Renal cortical epithelial cell (primary cell): ENCODE measurements at regions not wholly inside any gene's neighbourhood (a gene's known extent, or its start where the extent isn't known, plus 50 kb on each side); places are given as distances from the start of the nearest gene placed in this dataset.

ENCODE experiments used
- DNase-seq: peaks from one replicate; pipeline ENCODE4 v3.0.0-alpha.2; 2011; ENCODE audit warnings: low read depth

GRCh38 chr11:119858288-119858687, 129.3 kb upstream of the NECTIN1 start:
- no peak for DNase-seq

GRCh38 chr11:119856681-119857485, 127.9 kb upstream of the NECTIN1 start:
- no peak for DNase-seq

- no peak for DNase-seq
These were observed 126.1 kb upstream of the NECTIN1 start for GRCh38 chr11:119855066-119855465.

DNA sequence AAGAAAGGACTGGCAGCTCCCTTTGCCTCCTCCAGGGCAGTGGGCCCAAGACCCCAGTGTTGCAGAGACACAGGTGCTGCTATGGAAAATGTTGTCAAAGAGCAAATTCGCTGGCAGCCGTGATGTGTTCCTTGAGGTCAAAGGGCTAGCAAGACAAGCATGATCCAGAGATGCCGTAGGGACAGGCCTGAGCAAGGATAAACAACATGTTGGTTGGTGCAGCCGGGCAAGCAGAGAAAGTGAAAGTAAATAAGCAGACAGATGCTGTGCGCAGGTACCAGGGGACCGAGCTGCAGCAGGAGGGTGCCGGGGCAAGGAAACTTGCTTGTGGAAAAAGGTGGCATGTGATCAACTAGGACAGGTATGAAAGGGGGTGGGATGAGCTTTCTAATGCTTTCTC, 125.5 kb upstream of the NECTIN1 start:
- no peak for DNase-seq

DNA sequence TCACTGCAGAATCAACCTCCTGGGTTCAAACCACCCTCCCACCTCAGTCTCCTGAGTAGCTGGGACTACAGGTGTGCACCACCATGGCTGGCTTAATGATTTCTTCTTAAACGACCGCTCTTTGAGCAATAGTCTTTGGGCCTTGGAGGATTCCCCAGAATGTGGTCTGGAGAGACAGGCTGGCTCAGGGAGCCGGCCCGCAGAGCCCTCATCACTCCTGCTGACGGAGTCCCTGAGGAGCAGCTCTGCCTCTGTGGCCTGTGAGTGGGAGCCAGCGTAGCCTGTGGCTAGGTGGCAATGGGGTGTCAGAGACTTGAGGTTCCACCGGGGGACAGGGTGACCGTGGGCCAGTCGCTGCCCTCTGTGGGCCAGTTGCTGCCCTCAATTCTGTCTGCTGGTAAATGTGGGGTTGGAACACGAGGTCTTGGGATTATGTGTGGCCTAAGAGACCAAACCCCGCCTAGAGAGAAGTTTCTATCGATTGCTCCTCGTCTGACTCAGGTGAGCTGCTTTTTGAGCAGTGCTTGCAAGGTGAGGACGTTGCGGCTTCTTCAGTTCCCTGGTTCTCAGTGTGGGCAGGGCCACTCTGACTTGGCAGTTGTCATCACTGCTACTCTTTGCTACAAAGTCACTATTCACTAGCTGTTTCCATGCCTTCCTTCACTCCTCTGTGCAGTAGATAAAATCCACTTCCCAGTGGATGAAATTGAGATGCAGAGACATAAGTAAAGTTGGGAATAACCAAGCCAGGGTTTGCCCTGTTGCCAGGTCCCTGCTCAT, 124.8 kb upstream of the NECTIN1 start:
- DNase-seq = no peak

DNA sequence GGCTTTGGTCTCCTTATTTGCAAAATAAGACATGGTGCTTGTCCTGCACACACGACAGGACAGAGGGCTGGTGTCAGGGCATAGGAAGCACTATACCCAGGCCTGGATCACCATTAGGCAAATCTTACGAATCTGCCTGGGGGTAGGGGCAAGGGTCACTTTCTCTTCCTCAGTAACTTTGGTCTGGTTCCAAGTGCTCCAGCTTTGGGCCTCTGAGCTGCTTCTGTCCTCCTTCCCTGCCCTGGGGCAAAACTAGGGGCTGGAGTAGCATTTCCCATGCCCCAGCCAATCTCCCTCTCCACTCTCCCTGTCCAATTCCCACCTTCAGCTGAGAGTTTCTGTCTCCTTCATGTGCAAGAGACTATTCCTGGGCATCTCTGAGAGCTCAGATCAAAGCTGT, 123.7 kb upstream of the NECTIN1 start:
- no peak for DNase-seq

- no peak for DNase-seq
These were observed 121.9 kb upstream of the NECTIN1 start for GRCh38 chr11:119850822-119851409.

DNA sequence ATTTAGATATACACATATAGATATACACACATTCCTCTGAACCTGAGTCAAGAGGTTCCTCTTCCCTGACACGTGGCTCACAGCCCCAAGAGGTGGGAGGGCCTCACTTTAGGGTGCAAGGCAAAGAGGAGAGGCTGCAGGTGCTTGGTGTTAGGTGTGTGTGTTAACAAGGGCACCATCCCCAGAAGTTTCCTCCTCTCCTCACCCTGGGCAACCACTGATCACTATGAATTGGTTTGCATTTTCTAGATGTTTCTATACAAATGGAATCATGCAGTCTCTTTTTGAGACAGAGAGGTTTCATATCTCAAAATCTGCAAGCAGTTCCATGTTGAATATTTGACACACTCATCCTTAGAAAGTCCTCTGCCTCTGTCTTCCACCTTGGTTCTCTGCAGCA, 120.9 kb upstream of the NECTIN1 start:
- DNase-seq = no peak

DNA sequence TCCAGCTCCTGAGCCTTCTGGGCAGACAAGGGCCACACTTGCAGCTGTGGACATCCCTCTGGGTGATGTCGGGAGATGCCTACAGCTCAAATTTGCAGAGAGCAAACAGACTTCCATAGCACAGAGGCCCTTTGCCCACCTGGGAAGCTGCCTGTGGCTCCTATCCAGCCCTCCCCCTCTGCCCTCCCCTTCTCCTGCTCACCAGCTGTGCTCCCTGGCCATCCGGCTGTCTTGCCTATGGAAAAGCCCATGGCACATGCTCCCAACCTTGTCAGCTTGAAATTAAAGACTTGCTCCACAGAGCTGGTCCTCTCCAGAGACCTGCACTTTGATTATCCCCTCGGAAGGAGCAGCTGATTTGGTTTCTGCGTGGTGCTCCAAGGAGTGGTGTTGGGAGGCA, 118.9 kb upstream of the NECTIN1 start:
- no peak for DNase-seq

GRCh38 chr11:119846374-119846773, 117.4 kb upstream of the NECTIN1 start:
- no peak for DNase-seq

DNA sequence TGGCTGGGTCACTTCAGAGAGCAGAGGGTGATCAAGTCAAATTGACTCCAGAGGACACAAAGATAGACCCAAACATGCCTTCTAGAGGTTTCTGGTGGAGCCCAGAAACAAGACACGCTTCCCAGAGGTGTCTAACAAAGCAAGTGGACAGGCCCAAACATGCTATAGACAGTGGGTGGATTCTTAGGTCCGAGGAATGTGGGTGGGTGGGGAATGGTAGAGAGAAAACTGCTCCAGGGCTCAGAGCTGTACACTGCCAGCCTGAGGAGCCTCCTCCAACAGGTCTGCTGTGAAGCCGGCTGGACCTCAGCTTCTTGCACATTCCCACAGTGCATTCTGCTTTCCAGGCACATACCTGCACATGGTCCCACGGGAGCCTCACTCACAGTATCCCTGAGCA, 116.8 kb upstream of the NECTIN1 start:
- DNase-seq = no peak

- no peak for DNase-seq
These were observed 116.3 kb upstream of the NECTIN1 start for GRCh38 chr11:119845305-119845704.

- no peak for DNase-seq
These were observed 115.8 kb upstream of the NECTIN1 start for GRCh38 chr11:119844808-119845207.

GRCh38 chr11:119843877-119844276, 114.9 kb upstream of the NECTIN1 start:
- no peak for DNase-seq

DNA sequence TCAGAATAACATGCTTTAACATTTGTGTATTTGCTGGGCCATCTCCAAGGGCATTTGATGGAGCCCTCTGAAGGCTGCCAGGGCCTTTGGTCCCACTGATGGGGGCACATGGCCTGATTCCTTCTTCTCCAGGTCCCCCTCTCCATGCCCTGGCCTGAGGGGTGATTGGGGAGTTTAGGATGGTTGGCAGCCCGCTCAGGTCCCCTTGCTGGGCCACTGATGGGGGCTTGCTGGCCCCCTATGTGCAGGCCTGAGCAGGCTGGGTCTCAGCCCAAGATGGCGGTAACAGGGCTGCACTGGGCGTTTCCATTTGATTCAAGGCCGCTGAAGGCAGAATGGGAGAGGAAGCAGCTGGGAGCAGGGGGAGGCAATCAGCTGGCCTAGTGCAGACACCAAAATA, 113.7 kb upstream of the NECTIN1 start:
- DNase-seq = no peak

DNA sequence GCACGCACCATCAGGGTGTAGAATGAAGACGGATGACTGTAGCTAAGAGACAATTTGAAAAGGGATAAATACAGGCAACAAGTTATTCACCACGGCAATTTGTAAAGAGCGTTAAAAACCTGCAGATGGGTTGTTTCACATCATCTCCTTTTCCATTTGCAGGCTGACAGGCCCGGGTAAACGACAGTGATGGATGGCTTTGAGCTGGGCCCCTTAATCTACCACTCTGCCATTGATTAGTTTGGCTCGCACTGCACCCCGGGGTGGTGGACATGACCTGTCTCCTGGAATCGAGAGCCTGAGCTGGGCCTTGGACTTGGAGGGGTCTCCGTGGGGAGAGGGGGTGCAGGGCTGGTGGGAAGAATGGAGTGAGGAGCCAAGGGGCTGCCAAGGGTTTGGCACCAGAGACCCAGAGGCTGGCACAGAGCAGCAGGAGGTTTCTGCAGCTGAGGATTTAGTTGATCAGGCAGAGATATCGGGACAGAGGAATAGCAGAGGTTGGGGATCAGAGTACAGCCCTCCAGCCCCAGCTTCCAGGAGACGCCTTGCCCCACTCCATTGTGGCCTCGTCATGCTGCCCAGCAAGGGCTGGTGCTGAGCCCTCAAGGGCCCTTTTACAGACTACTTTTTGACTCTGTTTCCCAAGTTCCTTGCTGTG, 110.6 kb upstream of the NECTIN1 start:
- no peak for DNase-seq

DNA sequence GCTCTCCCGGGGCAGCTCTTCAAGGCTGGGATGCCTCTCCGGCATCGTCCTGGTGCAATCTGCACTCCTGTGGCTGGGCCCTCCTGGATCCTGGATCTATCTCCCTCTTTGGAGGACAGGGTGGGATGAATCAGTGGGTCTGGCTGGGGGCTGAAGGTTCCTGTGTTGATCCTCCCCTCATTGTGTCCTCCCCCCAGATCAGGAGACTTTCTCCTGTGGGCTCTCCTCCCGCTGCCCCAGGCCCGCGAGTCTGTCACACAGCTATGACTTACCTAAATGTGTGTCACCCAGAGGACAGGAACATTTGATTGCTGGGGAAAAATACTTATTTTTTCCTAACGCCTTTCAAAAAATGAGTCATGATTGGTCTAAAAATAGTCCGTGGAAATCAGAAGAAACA, 106.8 kb upstream of the NECTIN1 start:
- DNase-seq = no peak

- DNase-seq = peak; percentile 16
These were observed 103.4 kb upstream of the NECTIN1 start for GRCh38 chr11:119832202-119832935.

DNA sequence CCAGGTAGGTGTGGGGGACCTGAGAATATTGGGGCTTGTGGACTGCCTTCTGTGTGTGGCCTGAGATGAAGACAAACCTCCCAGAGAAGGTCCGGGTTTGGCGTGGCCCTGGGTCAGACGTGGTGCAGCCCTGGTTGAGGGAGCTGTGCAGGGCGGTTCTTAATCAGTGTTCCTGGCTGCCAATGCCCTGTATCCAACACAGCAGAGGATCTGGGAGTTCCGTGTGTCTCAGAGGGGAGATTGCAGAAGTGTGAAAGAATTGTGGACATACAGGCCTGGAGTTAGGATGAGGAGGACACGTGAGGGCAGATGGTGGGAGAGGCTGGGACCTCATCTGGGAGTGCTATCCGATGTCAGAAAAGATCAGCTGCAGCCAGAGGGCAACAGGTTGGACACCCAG, 102.0 kb upstream of the NECTIN1 start:
- DNase-seq = no peak

GRCh38 chr11:119830400-119830799, 101.4 kb upstream of the NECTIN1 start:
- DNase-seq = no peak

DNA sequence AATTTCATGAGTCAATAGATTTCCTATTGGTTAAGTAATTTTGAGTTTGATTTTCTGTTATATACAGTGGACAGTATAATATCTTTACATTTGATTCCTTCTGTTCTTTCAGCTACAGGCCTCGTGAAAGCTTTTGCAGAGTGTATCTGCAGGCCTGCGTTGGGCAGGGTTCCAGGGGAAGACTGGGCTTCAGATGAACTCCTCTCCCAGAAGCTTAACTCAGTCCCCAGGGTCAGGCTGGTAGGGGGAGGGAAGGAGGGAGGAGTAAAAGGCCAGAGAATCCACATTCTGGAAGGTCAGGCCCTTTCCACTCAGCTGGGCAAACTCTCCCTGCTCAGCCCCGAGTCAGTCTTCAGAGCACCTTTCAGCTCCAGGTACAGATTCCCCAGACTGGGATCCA, 100.4 kb upstream of the NECTIN1 start:
- DNase-seq = no peak

GRCh38 chr11:119828819-119829218, 99.8 kb upstream of the NECTIN1 start:
- no peak for DNase-seq
